Peyer's patch (tissue), 4 donors: ENCODE measurements at regions not wholly inside any gene's neighbourhood (a gene's known extent, or its start where the extent isn't known, plus 50 kb on each side); places are given as distances from the start of the nearest gene placed in this dataset.

ENCODE experiments used
- DNase-seq, 3 donors: peaks; one replicate each; pipeline ENCODE4 v3.0.0-alpha.2; 2017 to 2019
- H3K27ac ChIP-seq, 4 donors: fragments of 200-600 bp; sonication (generic); one replicate each; pipeline ENCODE4 v1.5.1; 2016 to 2019
- H3K27me3 ChIP-seq, 2 donors: fragments of 200-600 bp; sonication (generic); one replicate each; pipeline ENCODE4 v1.5.1; 2019
- H3K36me3 ChIP-seq, 3 donors: fragments of 200-600 bp; sonication (generic); one replicate each; pipeline ENCODE4 v1.5.1; 2016 to 2019
- H3K4me1 ChIP-seq, 4 donors: fragments of 200-600 bp; sonication (generic); one replicate each; pipeline ENCODE4 v1.5.1; 2016 to 2019
- H3K4me3 ChIP-seq, 4 donors: fragments of 200-600 bp; sonication (generic); 1 replicate in 3 of 4; 2 replicates in 1 of 4; pipeline ENCODE4 v1.5.1; 2016 to 2019; ENCODE audit warnings: mild to moderate bottlenecking in 1 of 4
- H3K9me3 ChIP-seq, 4 donors: fragments of 200-600 bp; sonication (generic); one replicate each; pipeline ENCODE4 v1.5.1; 2016 to 2019; ENCODE audit warnings: mild to moderate bottlenecking in 1 of 4
- CTCF ChIP-seq, 6 experiments: fragments of 450-650 bp in 4 of 6; fragments of 200-600 bp in 2 of 6; sonication (generic) in 1 of 6; IDR thresholded peaks; one replicate each; pipeline ENCODE4 v1.5.1; 2017 to 2019; ENCODE audit warnings: antibody characterized with exemption in 6 of 6, mild to moderate bottlenecking in 3 of 6, moderate library complexity in 1 of 6
- POLR2A ChIP-seq, 2 donors: fragments of 450-650 bp; IDR thresholded peaks; one replicate each; pipeline ENCODE4 v1.5.1; 2017; ENCODE audit warnings: antibody characterized with exemption in 2 of 2, mild to moderate bottlenecking in 2 of 2, moderate library complexity in 2 of 2

- Histone ChIP-seq H3K27me3 (no peaks in the 10 kb centered on the region), H3K4me3 (no peak overlapping the region), H3K9me3 (no peaks in the 10 kb centered on the region), H3K4me1 (no peaks in the 10 kb centered on the region), H3K36me3 (no peaks in the 10 kb centered on the region), H3K27ac (no peak overlapping the region)
- TF ChIP-seq POLR2A (IDR thresholded peaks at IDR 0.05) (no peak), CTCF (IDR thresholded peaks at IDR 0.05) (no peak)
- no peak for DNase-seq
Measured at GRCh38 chr1:4336507-4336906, 317.9 kb upstream of the AJAP1 start.

GRCh38 chr1:4341421-4341820 lies 313.0 kb upstream of the AJAP1 start:
- TF ChIP-seq POLR2A (IDR thresholded peaks at IDR 0.05), result no peak
- TF ChIP-seq CTCF (IDR thresholded peaks at IDR 0.05), result no peak
- no peak for DNase-seq
- no peak overlapping the region for H3K4me3 ChIP-seq
- H3K4me1 ChIP-seq, result no peaks in the 10 kb centered on the region
- no peaks in the 10 kb centered on the region for H3K9me3 ChIP-seq
- no peaks in the 10 kb centered on the region for H3K27me3 ChIP-seq
- no peaks in the 10 kb centered on the region for H3K36me3 ChIP-seq
- no peak overlapping the region for H3K27ac ChIP-seq

- no peaks in the 10 kb centered on the region for H3K9me3 ChIP-seq
- no peak for TF ChIP-seq CTCF (IDR thresholded peaks at IDR 0.05)
- no peak for TF ChIP-seq POLR2A (IDR thresholded peaks at IDR 0.05)
- DNase-seq, result no peak
- H3K4me1 ChIP-seq, result no peaks in the 10 kb centered on the region
- H3K36me3 ChIP-seq, result no peaks in the 10 kb centered on the region
- H3K4me3 ChIP-seq, result no peak overlapping the region
- H3K27me3 ChIP-seq, result no peaks in the 10 kb centered on the region
- H3K27ac ChIP-seq, result no peak overlapping the region
Measured at GRCh38 chr1:4344065-4344732, 310.2 kb upstream of the AJAP1 start.

GRCh38 chr1:4345094-4345493 lies 309.3 kb upstream of the AJAP1 start:
- Histone ChIP-seq H3K4me3 (no peak overlapping the region), H3K4me1 (no peaks in the 10 kb centered on the region), H3K27me3 (no peaks in the 10 kb centered on the region), H3K36me3 (no peaks in the 10 kb centered on the region), H3K9me3 (no peaks in the 10 kb centered on the region), H3K27ac (no peak overlapping the region)
- TF ChIP-seq CTCF (IDR thresholded peaks at IDR 0.05), result no peak
- TF ChIP-seq POLR2A (IDR thresholded peaks at IDR 0.05), result no peak
- no peak for DNase-seq

GRCh38 chr1:4346131-4346530 lies 308.3 kb upstream of the AJAP1 start:
- TF ChIP-seq CTCF (IDR thresholded peaks at IDR 0.05), result no peak
- no peak for TF ChIP-seq POLR2A (IDR thresholded peaks at IDR 0.05)
- no peak for DNase-seq
- Histone ChIP-seq H3K36me3 (no peaks in the 10 kb centered on the region), H3K4me3 (no peak overlapping the region), H3K4me1 (no peaks in the 10 kb centered on the region), H3K27me3 (no peaks in the 10 kb centered on the region), H3K9me3 (no peaks in the 10 kb centered on the region), H3K27ac (no peak overlapping the region)

GRCh38 chr1:4351453-4351852 lies 303.0 kb upstream of the AJAP1 start:
- DNase-seq, result no peak
- Histone ChIP-seq H3K36me3 (no peaks in the 10 kb centered on the region), H3K27ac (no peak overlapping the region), H3K9me3 (no peaks in the 10 kb centered on the region), H3K4me3 (no peak overlapping the region), H3K27me3 (no peaks in the 10 kb centered on the region), H3K4me1 (no peaks in the 10 kb centered on the region)
- TF ChIP-seq POLR2A (IDR thresholded peaks at IDR 0.05), result no peak
- no peak for TF ChIP-seq CTCF (IDR thresholded peaks at IDR 0.05)
